ENCODE measurements at regions not wholly inside any gene's neighbourhood (a gene's known extent, or its start where the extent isn't known, plus 50 kb on each side); places are given as distances from the start of the nearest gene placed in this dataset.
A peak's percentile ranks its signal among the peaks of the same experiment; 100 is the strongest.

DNA sequence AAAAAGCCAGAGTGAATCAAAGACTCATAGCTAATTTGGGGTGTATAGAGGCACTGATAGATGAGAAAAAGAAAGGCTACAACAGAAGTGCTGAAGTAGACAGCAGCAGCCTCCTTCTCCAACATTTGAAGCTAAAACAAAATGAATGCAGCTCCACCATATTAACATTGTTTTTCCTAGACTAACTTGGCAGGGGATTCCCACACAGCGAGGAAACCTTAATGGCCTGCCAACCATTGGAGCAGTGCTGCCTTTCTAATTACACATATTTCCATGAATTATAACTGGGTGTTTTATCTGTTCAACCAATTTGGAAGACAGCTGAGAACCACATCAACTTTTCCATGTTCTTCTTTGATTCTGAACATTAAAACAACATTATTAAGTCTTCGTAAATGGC, 478.6 kb downstream of the LIG4 start:
- DNase-seq = no peak

DNA sequence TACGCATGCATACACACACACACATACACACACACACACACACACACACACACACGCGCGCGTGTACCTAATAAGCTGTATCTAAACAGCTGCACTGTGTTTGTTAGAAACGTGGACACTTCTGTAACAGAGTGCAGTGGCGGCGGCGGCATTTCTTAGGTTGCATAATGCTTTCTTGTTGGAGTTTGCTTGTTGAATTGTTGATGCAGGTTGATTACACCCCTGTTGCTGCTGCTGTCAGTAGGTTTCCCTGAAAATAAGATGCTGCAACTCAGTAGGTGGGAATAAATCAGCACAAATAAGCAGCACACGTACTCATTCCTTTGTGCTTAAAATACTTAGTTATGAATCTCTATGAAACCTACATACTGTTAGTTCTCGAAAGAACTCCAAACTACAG, 479.2 kb downstream of the LIG4 start:
- no peak for DNase-seq

DNA sequence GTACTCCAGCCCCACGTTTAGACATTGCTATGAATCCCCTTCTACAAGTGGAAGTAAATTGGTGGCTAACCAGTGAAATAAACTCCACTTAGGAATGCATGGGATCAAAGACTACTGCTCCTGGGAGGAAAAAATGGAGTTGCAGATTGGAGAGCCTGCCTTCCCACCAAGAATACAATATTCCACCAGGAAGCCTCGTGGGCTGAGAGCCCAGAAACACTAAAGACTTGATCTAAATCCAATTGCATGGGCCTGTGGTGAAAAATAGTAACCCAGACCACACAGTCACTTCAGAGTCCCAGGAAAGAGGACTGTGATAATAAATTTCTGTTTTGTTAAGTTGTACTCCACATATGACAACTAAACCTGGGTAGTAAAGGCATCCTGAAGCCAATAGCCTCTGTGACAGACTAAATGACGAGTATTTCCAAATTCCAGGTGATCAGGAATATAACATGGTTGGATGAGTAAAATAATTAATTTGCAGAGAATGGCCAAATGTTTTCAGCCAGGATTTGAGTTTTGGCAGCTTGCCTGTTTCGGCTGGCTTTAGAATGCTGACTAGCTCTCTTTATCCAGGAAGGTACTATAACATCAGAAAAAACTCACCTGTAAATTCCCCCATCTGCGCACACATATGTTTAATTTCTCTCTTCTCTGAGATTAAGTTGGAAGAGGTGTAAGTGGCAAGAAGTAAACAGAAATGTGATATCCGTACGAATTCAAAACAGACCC, 480.3 kb downstream of the LIG4 start:
- DNase-seq = peak; percentile 29

DNA sequence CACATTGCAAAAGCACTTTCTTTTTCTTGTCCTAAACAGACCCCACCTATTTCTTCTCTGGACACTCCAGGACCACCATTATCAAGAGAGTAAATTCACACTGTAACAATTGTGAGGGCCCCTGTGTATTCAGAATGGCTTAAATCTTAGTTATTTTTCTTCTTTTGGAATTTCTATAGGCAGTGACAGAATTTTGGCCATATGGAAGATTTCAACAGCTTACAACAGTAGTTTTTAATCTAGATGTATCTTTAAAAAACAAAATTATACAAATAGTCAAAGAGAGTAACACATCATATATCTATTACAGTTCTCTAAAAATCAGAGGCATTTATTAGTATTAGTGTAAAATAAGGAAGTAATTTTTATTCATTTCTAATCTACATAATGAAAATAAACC, 482.1 kb downstream of the LIG4 start:
- no peak for DNase-seq

DNA sequence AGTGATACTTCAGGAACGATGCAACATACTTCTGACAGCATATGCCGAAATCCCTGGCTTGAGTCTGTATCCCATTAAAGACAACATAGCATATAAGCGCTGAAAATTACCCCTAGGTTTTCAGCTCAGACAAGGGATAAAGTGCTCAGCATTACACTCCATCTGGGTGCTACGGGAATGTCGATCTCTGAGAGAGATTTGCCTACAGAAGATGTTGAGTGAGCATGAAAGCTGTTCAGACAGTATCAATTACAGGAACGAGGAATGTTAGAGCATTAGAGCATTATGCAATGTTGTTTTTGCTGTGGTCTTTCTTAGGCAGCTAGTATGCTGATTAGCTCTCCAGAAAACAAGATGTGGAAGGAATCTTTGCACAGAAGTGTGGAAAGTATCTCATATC, 484.5 kb downstream of the LIG4 start:
- DNase-seq = no peak

GRCh38 chr13:107721125-107721869, 494.0 kb downstream of the LIG4 start:
- DNase-seq = no peak

GRCh38 chr13:107716741-107717140, 498.6 kb downstream of the LIG4 start:
- no peak for DNase-seq

DNA sequence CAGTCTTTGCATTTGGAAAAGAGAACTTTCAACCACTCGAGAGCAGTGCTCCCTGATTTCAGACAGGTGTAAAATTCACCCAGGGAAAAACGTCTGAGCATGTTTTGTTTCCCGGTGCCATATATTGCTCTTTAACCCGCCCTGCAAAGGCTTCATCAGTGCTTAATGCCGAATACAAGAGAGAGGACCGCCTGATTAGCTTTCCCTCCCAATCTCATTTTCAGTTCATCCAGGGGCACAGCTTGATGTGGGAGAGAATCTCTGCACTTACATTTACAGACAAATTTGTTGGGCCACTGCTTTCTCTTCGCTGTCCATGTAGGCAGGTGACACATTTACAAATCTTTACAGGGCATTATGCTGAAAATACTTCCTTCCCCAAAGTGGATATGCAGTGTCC, 499.1 kb downstream of the LIG4 start:
- no peak for DNase-seq

DNA sequence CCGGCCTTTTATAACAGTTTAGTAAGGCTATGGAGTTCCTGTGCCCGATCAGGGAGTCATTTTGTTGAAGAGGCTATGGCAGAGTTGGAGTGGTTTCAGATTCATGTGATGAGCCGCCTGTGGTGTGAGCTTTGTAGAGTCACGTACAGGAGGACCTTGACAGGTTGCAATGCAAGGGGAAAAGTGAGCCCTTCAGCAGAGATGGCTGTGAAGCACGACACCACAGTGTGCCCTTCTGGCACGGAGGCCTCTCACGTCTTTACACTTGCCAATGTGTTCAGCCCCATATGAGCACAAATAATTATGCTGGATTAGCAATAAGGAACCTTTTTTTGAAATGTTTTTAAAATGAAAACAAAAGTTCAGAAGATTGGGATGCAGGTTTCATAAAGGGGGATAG, 499.8 kb downstream of the LIG4 start:
- DNase-seq = no peak

- DNase-seq = no peak
Observed at GRCh38 chr13:107713314-107713713, 502.0 kb downstream of the LIG4 start.

DNA sequence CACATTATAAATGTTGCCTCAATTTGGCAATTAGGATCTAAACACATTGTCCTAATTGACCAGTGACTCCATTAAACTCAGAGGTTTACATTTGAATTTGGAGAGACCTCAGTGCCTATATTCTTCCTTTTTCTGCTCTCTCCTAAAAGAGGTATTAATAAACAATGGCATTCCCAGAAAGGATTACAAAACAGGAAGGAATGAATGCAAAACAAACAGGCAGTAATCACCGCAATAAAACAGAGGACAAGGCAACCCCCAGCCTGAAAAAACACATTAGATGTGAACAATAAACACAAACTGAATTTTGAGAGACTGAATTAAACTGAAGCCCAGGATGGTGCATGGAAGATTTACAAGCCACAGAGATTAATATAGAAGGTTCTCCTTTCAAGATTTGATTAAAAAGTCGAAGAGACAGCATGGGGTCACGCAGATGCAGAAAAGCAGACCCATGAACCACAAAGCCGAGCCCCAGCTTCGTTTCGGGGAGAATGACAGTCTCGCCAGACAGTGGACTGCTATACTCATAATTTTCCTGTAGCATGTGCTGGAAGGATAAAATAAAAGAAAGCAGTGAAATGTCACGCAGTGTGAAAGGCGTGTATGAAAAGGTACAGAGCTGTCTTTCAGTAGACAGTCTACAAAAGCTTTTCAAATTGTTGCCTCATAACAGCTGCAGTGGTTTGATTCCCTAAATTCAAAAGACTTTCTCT, 503.0 kb downstream of the LIG4 start:
- DNase-seq = no peak

- no peak for DNase-seq
Observed at GRCh38 chr13:107690181-107690580, 525.2 kb downstream of the LIG4 start.

GRCh38 chr13:107685876-107686275, 529.5 kb downstream of the LIG4 start:
- no peak for DNase-seq

- no peak for DNase-seq
Observed at GRCh38 chr13:107681600-107681999, 533.7 kb downstream of the LIG4 start.

DNA sequence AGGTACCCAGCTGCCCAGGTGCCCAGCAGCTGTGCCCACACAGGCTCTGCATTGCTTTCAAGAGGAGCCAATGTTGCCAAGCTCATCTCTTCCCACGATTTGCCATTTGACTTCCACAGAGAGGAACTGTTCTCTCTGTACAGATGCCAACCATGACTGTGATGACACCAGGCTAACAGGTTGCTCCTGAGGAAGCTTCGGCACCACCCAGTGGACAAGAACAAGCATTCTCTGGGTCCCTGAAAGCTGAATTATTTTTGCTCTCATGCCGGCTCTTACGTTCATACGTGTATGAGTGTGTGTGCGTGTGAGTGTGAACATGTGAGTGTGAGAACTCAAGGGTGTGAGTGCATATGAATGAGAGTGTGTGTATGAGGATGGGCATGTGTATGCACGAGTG, 535.2 kb downstream of the LIG4 start:
- DNase-seq = no peak

DNA sequence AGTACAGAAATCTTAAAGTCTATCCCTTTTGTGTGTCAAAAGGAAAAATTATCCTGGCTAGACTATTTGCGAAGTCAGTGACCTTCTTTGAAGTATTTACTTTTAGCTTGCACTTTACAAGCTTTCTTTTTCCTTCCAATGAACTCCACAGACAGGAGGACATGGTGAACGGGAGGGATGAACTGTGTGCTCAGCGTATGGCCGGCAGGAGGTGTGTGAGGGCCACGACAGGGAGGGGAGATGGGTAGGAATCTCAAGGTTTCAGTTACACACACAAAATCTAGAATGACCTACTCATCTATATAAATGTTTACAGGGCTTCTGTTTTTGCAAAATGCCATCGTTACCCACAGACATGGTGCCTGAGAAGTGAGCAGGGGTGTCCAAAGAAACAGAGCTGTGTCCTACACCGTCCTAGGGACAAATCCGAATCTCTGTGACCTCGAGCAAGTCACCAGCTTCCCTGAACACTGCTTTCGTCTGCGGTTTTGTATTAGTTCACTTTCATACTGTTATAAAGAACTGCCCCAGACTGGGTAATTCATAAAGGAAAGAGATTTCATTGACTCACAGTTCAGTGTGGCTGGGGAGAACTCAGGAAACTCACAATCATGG, 537.2 kb downstream of the LIG4 start:
- no peak for DNase-seq

- DNase-seq = no peak
Observed at GRCh38 chr13:107675847-107676550, 539.3 kb downstream of the LIG4 start.

DNA sequence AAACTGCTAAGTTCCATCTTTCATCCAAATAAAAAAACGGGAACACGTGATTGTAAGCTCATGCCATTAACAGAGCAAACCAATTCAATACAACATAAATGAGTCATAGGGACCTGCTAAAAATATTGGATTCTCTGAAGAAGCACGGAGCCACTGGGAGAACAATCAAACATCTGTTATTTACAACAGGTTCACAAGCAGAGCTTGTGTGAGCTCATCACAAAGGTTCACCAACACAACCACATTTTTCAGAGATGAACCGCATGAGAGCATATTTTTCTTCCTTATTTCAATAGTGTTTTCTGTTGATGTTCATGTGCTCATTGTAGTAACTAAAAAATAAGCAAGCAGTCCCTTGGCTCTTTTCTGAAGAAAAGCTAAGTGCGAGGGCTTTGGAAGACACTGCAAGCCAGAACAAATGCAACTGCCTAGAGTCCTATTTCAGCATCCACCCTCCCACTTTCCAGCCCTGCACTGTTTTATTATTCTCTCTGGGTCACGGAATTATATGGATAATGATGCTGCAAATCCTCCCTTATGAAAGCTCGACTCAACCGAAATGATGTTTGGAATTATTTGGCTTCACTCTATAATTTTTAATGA, 545.8 kb downstream of the LIG4 start:
- no peak for DNase-seq

- DNase-seq = no peak
Observed at GRCh38 chr13:107665926-107666458, 549.3 kb downstream of the LIG4 start.

GRCh38 chr13:107650081-107650701, 565.1 kb downstream of the LIG4 start:
- no peak for DNase-seq

DNA sequence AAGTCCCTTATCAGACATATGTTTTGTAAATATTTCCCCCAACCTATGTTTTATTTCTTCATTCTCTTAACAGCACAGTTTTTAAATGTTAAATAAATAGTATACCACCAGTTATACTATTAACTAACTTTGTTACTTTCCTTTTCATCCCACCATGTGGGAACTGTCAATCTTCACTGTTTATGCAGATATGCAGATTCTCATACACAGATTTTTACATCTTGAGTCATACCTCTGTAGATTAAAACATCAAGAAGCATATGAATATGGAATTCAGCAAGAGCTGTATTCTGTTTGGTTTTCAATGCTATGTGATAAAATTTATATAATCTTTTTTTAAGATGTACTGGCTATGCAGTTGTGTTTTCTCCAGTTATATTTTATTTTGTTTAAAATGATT, 566.3 kb downstream of the LIG4 start:
- DNase-seq = no peak

DNA sequence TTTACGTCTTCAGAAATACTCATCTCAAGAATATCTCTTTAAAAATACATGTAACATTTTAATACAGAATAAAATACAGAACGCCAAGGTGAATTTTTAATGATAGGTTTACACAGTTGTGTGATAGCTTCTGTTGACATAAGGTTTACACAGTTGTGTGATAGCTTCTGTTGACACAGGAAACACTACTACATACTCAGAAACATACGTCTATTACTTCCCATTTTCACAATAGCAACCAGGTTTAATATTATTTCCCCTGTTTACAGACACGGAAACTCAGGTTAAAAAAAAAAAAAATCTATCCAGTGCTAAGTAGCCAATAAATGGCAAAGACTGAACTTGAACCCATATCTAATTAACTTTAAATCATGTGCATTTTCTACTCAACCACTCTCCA, 571.2 kb downstream of the LIG4 start:
- no peak for DNase-seq

Measured in NCI-H2171 (cell line).